RKO (cell line): ENCODE measurements at regions not wholly inside any gene's neighbourhood (a gene's known extent, or its start where the extent isn't known, plus 50 kb on each side); places are given as distances from the start of the nearest gene placed in this dataset.

Source experiments
- DNase-seq: peaks from one replicate; pipeline ENCODE4 v3.0.0-alpha.2; 2016; ENCODE audit warnings: low spot score

DNA sequence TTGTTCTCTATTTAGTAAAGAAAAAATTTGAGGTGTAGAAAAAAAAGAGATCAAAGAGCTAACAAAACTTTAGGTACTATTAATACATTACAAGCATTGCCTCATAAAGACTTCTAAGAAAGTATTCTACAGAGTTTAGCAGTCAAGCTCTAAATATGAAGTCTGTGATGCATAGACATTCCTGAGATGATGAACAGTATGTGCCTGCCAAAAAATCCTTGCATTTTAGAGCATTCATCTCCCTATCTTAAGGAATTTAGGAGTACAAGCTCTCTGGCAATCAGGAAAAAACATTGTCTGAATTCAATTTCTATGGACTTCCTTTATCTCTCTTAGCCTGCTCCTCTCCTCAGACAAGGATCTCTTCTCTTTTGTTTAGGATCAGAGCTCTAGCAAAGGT lies 202.6 kb upstream of the LRFN5 start:
- no peak for DNase-seq

DNA sequence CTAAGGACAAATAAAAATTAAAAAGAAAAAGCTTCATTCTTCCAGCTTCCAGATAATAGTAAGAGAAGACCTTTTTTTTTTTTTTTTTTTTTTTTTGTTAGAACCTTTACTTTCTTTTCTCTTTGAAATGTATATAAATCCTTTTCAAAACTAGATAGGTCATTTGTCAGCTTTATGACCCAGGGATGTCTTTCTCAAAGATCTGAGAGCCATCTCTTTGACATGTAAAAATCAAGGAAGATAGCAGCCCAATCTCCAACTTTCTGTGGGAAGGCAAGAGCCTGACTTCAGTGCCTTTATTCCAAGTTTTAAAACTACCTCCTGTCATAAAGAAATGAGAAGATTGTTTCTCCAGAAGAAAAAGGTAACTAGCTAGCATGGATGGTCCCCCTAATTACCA lies 203.3 kb upstream of the LRFN5 start:
- DNase-seq = no peak

DNA sequence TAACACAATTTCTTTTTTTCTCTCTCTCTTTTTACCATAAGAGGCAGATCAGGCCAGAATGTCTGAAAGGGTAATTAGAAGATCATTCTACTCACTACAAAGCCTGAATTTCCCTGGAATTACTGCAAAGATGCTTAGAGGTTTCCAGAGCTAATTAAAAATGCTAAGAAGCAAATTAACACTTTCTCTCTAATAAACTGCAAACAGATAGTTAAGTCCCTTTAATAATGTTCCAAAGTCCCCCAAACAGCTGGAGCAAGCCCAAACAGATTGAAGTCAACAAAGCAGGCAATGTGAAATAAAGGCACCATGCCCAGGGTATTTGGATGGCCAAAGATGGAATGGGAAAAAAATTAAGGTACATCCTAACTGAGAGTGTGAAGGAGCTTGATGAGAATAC lies 208.8 kb upstream of the LRFN5 start:
- no peak for DNase-seq

DNA sequence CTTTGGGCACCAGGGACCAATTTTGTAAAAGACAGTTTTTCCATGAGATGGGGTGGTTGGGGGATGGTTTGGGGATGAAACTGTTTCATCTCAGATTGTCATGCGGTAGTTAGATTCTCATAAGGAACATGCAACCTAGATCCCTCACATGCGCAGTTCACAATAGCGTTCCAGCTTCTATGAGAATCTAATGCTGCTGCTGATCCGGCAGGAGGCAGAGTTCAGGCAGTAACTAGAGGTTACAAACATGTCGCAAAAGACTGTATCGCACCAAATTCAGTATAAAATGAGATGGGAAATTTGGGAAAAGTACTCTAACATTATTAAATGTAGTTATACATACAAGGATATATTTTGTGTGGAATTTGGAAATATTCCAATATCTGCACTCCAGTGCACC lies 213.2 kb upstream of the LRFN5 start:
- no peak for DNase-seq

DNA sequence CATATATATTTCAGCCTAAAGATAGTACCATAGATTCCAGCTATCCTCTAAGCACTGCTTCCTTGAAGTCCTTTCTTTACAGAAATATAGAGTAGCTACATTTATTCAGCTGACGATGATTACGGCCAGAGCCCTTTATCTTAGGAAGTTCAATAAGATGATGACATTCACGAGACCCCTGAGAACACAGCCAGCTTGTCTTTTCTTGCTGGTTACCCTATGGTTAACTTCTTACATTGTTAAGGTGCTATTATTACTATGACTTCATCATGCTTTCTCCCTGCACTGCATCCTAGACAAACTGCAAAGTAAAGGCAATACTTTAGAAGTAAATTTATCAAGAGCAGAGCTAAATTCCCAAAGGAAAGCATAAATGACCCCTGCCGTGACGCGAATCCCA lies 214.4 kb upstream of the LRFN5 start:
- DNase-seq = no peak

DNA sequence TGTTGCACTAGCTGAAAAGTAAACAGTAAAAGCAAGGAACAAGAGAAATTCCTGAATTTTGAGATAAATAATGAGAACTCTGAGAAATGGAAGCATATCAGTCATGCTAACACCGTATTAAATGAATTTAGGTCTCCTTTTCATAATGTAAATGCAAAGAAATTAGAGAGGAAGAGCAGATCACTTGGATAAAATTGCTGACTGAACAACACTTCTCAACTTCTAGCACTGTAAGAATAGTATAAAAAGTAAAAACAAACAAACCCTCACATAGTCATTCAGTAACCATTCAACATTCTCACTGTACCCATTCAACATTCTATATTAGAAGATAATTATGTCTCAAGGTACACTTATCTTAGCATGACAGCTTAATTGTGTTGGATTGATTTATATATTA lies 217.3 kb upstream of the LRFN5 start:
- no peak for DNase-seq

DNA sequence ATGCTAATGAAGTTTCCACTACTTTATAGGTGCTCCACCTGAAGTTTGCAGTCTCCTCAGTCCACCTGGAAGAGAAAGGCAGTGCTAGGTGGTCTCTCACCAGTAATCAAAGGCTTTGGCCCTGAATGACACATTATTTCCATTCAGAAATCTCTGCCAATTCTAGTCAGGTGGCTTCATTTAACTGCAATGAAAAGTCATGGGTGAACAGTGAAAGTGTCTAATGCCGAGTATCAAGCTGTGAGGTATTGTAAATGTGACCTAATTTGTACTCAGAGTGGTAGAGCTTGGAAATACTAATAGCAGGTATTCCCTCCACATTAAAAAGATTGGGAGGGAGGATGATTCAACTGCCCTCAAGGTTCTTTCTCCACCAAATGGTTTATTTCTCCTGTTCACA lies 220.9 kb upstream of the LRFN5 start:
- DNase-seq = no peak

DNA sequence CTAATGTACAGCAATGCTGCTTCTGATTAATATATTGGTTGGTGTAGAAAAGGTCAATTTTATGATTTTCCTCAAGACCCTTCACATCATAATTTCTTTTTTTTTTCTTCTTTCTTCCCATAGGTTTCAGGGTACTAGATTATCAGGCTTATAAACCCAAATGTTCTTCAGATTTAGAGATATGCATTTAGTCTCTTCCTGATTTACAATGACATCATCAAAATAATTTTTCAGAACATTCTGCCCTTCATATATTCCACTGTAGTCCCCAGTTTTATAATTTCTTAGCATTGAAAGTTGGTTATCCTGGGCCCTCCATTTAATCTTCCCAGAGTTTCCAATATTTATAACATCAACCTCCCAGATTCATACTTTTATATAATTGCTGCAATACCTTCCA lies 226.7 kb upstream of the LRFN5 start:
- no peak for DNase-seq

DNA sequence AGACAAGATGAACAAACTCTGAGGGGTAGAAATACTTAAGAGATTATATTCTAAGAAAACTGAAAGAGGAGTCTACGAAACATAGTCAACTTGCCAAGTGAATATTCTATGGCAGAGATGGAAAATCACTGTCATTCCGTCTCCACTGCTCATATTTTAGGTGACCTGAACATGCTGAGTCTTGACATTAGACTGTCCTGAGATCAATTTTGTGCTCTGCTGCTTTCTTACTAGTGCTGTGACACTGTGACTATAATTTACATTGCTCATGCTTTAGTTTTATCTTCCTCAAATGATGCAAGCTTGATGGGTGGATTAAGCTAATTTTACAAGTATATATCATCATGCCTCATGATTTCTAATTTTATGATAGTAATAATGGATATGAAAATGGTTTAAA lies 228.2 kb upstream of the LRFN5 start:
- DNase-seq = no peak

DNA sequence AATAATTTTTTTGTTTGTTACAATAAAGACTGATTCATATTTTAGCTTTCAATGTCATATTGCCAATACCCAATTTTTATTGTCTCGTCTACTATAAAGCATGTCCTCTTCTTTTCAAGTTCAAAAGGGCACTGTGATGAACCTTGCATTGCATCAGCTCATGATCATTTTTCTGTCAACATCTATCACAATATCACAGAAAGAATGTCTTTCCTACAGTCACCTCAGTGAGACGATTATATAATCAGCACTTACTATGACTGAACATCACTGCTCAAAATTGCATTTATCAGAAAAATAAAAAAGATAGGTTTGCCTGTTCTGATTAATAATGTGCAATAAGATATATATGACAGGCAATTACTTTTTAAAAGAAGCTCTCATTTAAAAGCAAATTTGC lies 228.7 kb upstream of the LRFN5 start:
- DNase-seq = no peak

DNA sequence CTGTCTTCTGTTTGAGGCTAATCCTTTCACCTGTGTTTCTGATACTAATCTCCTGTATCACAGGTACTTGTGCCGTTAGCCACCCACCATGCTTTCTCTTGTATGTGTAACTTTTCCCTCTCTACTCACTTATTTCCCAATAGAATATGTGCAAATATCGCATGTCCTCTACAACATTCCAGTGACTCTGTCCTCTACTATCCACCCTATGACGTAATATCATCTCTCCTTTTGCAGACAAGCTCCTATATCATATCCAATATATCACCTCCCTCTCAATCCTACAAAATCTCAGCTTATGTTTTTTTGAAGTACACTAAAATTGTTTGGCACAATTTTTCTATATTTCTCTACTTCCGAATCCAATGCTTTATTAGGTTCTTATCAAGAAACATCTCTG lies 232.6 kb upstream of the LRFN5 start:
- no peak for DNase-seq

DNA sequence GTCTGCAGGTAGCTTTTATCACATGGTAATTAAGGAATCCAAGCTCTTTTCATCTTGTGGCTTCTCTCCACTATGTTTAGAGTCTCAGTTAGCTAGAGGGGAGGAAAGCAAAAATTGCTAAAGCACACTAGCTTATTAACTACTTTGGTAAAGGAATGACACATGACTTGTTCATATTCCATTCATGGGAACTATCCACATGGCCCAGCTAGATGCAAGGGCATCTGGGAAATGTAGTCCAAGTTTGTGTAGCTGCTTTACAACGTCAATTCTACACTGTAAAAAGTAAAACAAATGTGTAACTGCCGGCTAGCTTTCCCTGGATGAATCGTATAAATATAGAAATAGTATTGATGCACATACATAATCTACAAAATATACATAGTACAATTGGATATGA lies 244.5 kb upstream of the LRFN5 start:
- peak; percentile 39 for DNase-seq

DNA sequence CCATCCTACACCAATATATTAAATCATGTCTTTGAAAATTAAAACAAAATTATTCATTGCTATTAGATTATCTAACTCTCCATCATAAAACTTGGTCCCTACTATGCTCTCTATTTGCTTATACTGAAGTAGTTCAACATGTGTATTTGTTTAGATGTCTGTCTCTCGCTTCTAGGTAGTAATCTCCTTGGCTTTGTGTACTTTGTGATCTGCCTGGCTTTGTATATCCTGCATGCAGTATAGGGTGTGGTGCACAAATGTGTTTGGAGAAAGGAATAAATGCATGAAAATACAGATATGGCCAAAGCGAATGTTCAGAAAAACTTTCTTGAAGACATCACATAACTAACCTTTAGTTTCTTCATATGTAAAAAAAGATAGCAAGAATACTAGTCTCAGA lies 246.6 kb upstream of the LRFN5 start:
- DNase-seq = no peak

DNA sequence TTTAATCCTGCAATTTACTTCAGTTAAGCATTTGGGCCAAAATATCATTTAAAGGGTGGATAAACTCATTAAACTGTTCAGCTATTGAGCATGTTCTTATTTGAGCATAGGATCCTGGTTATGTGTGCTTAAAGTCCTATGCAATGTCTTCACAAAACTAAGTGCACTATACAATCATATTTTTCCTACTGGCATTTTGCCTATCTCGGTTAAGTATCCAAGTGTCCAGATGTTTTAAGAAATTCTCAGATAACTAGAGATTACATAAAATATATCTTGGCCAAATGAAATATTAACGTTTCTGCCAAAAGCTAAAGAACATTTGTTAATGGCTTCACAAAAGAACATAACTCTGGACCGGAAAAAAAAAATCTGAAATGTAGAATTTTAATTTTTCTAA lies 250.8 kb upstream of the LRFN5 start:
- DNase-seq = no peak

DNA sequence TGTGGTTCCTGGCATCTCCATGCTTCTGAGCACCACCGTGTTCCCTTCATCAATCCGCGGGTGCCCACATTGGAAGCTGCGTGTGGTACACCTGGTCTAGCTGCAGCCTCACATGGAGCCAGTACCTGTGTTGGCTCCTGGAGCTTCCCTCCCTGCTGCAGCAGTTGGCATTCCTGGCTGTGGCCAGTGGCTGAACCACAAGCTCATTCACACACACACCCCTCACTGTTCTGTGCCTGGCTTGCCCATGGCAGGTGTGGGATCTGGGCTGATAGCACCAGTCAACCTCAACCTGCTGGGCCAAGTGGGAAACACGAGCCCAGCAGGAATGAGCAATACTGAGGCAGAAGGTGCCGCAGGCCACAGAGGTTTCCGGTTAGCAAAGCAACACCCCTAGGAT lies 256.2 kb upstream of the LRFN5 start:
- DNase-seq = no peak

DNA sequence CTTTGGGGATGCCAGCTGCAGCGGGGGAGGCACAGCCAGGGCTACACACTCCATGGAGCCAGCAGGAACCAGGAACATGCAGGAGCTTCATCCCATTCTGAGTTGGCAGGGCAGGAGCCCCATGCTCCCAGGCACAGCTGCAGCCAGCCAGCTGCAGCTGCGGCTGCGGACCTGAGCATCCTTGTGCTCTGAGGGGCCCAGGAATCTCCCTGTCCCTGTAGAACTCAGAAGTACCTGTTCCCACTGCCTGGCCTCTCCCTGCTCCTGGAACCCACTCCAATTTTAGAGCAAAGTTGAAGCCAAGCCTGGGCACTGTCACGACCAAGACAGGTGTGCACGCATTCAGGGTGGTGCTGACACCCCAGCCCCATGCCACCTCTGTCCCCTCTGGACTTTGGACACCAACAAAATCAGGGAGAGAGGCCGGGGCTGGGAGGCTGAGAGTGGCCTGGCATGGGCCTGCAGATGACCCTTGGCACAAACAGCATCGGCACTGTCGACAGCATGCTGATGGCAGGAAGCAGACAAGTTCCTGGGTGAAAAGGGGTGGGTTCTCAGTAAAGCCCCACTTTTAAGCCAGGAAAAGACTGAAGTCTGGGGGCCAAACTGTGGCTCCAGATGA lies 257.3 kb upstream of the LRFN5 start:
- DNase-seq = no peak

DNA sequence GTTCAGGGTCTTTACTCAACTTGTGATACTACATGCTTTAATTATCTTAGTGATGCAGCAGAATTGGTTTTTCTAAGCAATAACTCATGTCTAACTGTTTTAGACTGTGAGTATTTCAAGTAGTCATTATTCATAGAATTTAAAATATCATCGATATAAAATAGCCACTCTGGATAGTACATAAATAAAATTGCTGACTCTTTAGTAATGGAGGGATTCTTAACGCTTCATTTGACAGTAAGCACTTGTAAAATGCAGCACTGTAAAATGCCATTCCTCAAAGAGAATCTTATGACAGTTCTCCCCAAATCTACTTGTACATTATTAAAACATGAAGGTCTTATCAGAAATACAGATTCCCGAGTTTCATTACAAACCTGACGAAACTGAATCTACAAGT lies 262.8 kb upstream of the LRFN5 start:
- no peak for DNase-seq

DNA sequence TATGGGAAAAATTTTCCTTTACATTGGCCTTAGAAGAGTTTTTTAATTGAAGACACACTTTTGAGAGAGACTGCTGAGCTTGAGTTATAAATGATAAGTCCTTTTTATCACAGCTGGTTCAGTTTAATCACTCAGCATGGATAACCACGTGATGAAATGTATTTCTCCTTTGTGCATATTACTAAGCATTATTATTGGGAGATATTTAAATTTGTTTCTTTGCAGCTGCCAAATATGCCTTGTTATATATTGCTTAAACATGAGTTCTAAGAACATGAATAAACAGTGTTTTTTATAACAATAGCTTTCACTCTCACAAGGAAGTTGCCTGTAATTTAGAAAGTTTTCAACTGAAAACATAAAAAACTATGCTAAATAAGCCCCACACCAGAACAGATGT lies 293.5 kb upstream of the LRFN5 start:
- no peak for DNase-seq

DNA sequence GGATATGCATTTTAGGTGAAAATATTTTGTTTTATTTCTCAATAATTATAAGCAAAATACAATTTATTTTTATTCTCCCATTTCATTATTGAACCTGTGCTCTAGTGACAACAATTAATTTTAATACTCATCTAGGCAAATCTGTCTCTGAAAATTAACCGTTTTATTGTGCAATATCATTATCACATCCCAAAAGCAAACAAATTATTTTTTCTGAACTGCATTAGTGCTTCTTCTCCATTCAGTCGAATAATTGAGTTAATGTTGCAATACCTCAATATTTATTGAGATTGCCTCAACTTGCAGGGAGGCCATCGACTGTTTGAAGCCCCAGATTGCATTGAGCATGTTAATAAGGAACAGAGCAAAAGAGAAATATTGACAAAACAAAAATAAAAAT lies 303.2 kb upstream of the LRFN5 start:
- no peak for DNase-seq

DNA sequence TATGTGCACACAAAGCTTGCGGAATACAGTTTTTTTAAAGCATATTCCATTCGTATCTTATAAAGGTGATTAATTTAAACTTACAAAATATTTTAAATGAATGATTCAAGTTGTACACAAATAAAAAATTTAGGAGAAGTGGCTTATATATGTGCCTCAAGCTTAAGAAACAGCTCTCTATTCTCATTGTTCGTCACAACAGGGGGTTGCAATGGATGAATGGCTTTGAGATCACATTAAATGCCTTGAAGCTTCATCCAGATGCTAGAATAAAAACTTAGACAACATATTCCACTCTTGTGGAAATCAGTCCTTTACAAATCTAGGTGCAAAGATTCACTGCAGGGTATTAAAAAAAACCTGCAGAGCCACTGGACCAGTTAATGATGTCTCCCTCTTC lies 303.9 kb upstream of the LRFN5 start:
- no peak for DNase-seq

DNA sequence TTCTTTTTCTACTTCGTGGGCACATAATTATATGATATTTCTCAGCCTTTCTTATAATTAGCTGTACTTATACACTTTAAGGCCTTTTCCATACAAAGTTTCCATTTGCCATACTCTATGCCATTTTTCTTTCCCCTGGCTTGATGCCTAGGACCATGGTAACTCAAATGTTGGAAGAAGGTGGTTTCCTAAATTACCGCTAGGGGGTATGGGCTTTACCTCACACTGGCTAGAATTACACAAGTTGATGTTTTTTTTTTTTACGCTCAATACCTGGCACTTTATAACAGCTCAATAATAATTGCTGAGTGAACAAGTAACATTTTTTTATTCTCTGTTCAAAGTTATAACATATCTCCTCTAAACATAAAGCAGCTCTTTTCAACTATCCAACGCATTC lies 306.8 kb upstream of the LRFN5 start:
- DNase-seq = no peak

DNA sequence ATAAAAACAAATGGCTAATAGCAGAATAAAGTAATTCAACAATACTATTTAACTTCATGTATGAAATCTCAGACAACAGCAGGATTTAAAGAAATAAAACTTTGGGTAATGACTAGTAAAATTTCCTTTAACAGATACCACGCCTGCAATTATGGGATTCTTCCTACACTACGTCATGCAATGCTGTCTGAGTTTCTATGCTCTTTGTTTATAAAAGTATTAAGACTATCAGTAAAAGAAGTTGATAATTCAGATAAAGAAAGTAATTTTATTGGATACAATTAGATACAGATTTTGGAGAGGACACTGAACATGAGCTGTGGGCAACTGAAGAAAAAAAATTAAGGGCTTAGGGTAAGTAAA lies 308.4 kb upstream of the LRFN5 start:
- no peak for DNase-seq

DNA sequence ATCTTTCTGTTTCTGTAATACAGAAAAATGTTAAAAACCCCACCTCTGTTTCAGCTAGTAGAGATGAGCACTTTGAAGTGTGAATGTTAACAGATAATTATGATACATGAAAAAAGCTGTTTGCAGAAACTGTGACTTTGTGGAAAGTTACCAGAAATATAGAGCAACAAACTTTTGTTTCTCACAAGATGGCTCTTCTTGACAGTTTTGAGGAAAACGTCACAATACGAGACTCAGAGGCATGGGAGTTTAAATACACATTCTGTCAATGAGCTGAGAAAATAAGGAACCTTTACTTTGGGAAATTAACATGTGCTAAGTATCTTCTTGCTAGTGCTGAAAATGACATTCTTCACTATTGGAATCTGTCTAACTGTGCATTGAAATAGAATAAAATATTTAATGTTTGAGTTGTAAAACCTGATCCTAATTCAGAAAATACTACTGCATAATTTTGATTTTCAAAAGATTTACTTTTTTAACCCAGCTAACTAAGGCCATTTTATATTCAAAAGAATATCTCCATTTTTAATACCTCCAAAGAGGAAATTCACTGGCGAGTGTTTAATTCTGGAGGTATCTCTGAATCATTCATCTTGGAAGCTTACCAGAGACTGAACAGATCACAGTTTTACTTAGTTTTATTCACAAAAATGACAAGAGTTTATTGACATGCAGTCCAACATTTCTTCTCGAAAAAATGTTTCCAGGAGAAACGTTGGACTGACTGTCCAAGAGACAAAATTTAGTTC lies 308.9 kb upstream of the LRFN5 start:
- DNase-seq = no peak

DNA sequence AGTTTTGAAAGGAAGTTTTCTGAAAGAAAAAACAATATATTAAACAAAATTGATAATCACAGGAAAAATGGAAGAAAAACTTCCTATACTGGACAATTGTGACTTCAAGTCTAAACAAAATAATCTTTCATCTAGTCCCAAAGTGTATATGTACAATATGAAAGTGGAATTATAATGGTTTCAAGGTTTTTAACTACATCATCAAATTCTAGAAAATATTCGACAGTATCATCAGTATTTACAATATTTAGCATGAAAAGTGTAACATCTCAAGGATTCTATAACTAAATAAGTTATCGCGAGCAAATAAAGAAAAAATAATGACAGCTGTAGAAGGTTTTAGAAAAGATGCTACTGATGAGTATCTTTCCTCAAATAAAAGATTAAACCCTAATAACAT lies 310.9 kb upstream of the LRFN5 start:
- DNase-seq = no peak
